SK-N-SH treated with all-trans-retinoic acid at 6 μM for 48 hours (cell line): ENCODE measurements at regions not wholly inside any gene's neighbourhood (a gene's known extent, or its start where the extent isn't known, plus 50 kb on each side); places are given as distances from the start of the nearest gene placed in this dataset.

Experiments
- BACH2 ChIP-seq: fragments of 250-450 bp; sonication (Bioruptor Pico); IDR thresholded peaks from 2 replicates; pipeline ENCODE4 v1.9.0; 2021; ENCODE audit warnings: mild to moderate bottlenecking, borderline replicate concordance
- CREB5 ChIP-seq: fragments of 250-450 bp; sonication (Bioruptor Pico); IDR thresholded peaks from 2 replicates; pipeline ENCODE4 v1.5.1; 2020; ENCODE audit warnings: low read depth, mild to moderate bottlenecking, moderate library complexity
- ESRRG ChIP-seq: fragments of 250-450 bp; sonication (Bioruptor Pico); IDR thresholded peaks from 2 replicates; pipeline ENCODE4 v1.6.1; 2021; ENCODE audit warnings: mild to moderate bottlenecking
- GLIS3 ChIP-seq: fragments of 250-450 bp; sonication (Bioruptor Pico); IDR thresholded peaks from 2 replicates; pipeline ENCODE4 v1.5.0; 2020; ENCODE audit warnings: mild to moderate bottlenecking, moderate library complexity
- ISL1 ChIP-seq: fragments of 250-450 bp; sonication (Bioruptor Pico); IDR thresholded peaks from 2 replicates; pipeline ENCODE4 v2.1.2; 2022; ENCODE audit warnings: mild to moderate bottlenecking, moderate library complexity
- OSR1 ChIP-seq: fragments of 250-450 bp; sonication (Bioruptor Pico); IDR thresholded peaks from 2 replicates; pipeline ENCODE4 v1.8.0; 2022; ENCODE audit warnings: moderate library complexity, mild to moderate bottlenecking, inconsistent platforms
- PPARA ChIP-seq: fragments of 250-450 bp; sonication (Bioruptor Pico); IDR thresholded peaks from 2 replicates; pipeline ENCODE4 v1.5.0; 2020; ENCODE audit warnings: mild to moderate bottlenecking, borderline replicate concordance
- RARB ChIP-seq: fragments of 250-450 bp; sonication (Bioruptor Pico); IDR thresholded peaks from 2 replicates; pipeline ENCODE4 v1.8.0; 2021; ENCODE audit warnings: mild to moderate bottlenecking, moderate library complexity
- SNAI2 ChIP-seq: fragments of 250-450 bp; sonication (Bioruptor Pico); IDR thresholded peaks from 2 replicates; pipeline ENCODE4 v1.5.0; 2020; ENCODE audit warnings: mild to moderate bottlenecking, moderate library complexity
- TOX ChIP-seq: fragments of 250-450 bp; sonication (Bioruptor Pico); IDR thresholded peaks from 2 replicates; pipeline ENCODE4 v1.8.0; 2021; ENCODE audit warnings: mild to moderate bottlenecking, moderate library complexity, borderline replicate concordance
- TSHZ2 ChIP-seq: fragments of 250-450 bp; sonication (Bioruptor Pico); IDR thresholded peaks from 2 replicates; pipeline ENCODE4 v1.5.0; 2020; ENCODE audit warnings: mild to moderate bottlenecking, moderate library complexity
- ZFP3 ChIP-seq: fragments of 250-450 bp; sonication (Bioruptor Pico); IDR thresholded peaks from 2 replicates; pipeline ENCODE4 v1.5.0; 2020; ENCODE audit warnings: mild to moderate bottlenecking, moderate library complexity
- ZNF70 ChIP-seq: fragments of 450-650 bp; formaldehyde crosslinking; IDR thresholded peaks from 2 replicates; pipeline ENCODE4 v1.5.0; 2020; ENCODE audit warnings: mild to moderate bottlenecking, moderate library complexity
- TF ChIP-seq, protein P1 (sequence below): fragments of 250-450 bp; sonication (Bioruptor Pico); IDR thresholded peaks from 2 replicates; pipeline ENCODE4 v1.8.0; 2020; ENCODE audit warnings: mild to moderate bottlenecking, moderate library complexity, borderline replicate concordance

- no peak for TF ChIP-seq BACH2 (CRISPR knock-in tag)
- TF ChIP-seq ZNF70: no peak
- no peak for TF ChIP-seq PPARA (CRISPR knock-in tag)
- TF ChIP-seq, protein P1, sequence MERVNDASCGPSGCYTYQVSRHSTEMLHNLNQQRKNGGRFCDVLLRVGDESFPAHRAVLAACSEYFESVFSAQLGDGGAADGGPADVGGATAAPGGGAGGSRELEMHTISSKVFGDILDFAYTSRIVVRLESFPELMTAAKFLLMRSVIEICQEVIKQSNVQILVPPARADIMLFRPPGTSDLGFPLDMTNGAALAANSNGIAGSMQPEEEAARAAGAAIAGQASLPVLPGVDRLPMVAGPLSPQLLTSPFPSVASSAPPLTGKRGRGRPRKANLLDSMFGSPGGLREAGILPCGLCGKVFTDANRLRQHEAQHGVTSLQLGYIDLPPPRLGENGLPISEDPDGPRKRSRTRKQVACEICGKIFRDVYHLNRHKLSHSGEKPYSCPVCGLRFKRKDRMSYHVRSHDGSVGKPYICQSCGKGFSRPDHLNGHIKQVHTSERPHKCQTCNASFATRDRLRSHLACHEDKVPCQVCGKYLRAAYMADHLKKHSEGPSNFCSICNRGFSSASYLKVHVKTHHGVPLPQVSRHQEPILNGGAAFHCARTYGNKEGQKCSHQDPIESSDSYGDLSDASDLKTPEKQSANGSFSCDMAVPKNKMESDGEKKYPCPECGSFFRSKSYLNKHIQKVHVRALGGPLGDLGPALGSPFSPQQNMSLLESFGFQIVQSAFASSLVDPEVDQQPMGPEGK: no peak
- no peak for TF ChIP-seq TSHZ2 (CRISPR knock-in tag)
- no peak for TF ChIP-seq RARB
- TF ChIP-seq ISL1 (CRISPR knock-in tag): no peak
- TF ChIP-seq OSR1 (CRISPR knock-in tag): no peak
- no peak for TF ChIP-seq GLIS3
- TF ChIP-seq ESRRG: no peak
- TF ChIP-seq CREB5: no peak
- TF ChIP-seq ZFP3: no peak
- no peak for TF ChIP-seq TOX (CRISPR knock-in tag)
- TF ChIP-seq SNAI2 (CRISPR knock-in tag): no peak
Observed at GRCh38 chr10:60998932-60999331, 54.9 kb upstream of the RHOBTB1 start.
